Spleen (tissue), 7 donors: ENCODE measurements at regions not wholly inside any gene's neighbourhood (a gene's known extent, or its start where the extent isn't known, plus 50 kb on each side); places are given as distances from the start of the nearest gene placed in this dataset.

Experiments used
- CTCF ChIP-seq, 11 experiments: fragments of 200-600 bp in 7 of 11; fragments of 450-650 bp in 4 of 11; sonication (generic) in 4 of 11; IDR thresholded peaks in 8 of 11; conservative IDR thresholded peaks in 3 of 11; 1 replicate in 7 of 11; 2 replicates in 4 of 11; pipeline versions ENCODE4 v1.4.0 to v1.8.0; 2016 to 2021; ENCODE audit warnings: antibody characterized with exemption in 11 of 11, inconsistent platforms in 4 of 11, mild to moderate bottlenecking in 1 of 11
- POLR2AphosphoS5 ChIP-seq, 3 donors: sonication (generic); formaldehyde crosslinking; IDR thresholded peaks; one replicate each; pipeline ENCODE4 v1.5.1; 2017; ENCODE audit warnings: antibody characterized with exemption in 3 of 3
- donor health status: DM: no; HTN: no; CAD: no; lungs with moderate emphysema.
- donor health status: DM: no; HTN: no; CAD: no.
- donor health status: DM: no; HTN: no; CAD: no.

- TF ChIP-seq POLR2AphosphoS5 (IDR thresholded peaks at IDR 0.05) (no peak), CTCF (IDR thresholded peaks at IDR 0.05 in 8 of 11, conservative IDR thresholded peaks at IDR 0.05 in 3 of 11) (no peak)
These were observed 177.9 kb downstream of the BLID start for GRCh38 chr11:121938076-121938475.
